ENCODE measurements at regions not wholly inside any gene's neighbourhood (a gene's known extent, or its start where the extent isn't known, plus 50 kb on each side); places are given as distances from the start of the nearest gene placed in this dataset.

GRCh38 chr7:152911922-152912321, 152.4 kb downstream of the ACTR3B start:
- in situ Hi-C loops (cut with HindIII; ENCODE audit: low pct_unique_long_range_greater_than_20kb, low sequenced_read_pairs) (no loop called here), intact Hi-C loops (cut with micrococcal nuclease; ENCODE audit: unreplicated experiment) (no loop called here)
- DNase-seq (ENCODE audit: low read depth, low spot score) (no peak), ATAC-seq (peak; percentile 47; the same call in 1 of the 2 replicates)
- Histone ChIP-seq H3K27me3 (ENCODE audit: control insufficient read depth, insufficient read depth, low read length) (peaks cover 3% of the 10 kb centered on the region; the same call in 1 of the 2 replicates), H3K27ac (ENCODE audit: low read length) (no peak overlapping the region), H3K9me3 (ENCODE audit: control insufficient read depth, insufficient read depth, low read depth, low read length) (no peaks in the 10 kb centered on the region), H3K36me3 (ENCODE audit: control insufficient read depth, insufficient read depth, low read length) (no peaks in the 10 kb centered on the region), H3K4me3 (ENCODE audit: low read depth in 2 of 2, low read length in 2 of 2) (no peak overlapping the region), H3K4me1 (ENCODE audit: control insufficient read depth, insufficient read depth, low read length) (no peaks in the 10 kb centered on the region)
- TF ChIP-seq POLR2AphosphoS5 (IDR thresholded peaks at IDR 0.05; ENCODE audit: low read depth, low read length) (no peak), TCF7L2 (IDR thresholded peaks at IDR 0.05; ENCODE audit: low read depth, low read length) (no peak), CTCF (IDR thresholded peaks at IDR 0.05) (no peak), REST (IDR thresholded peaks at IDR 0.05; ENCODE audit: insufficient read depth in 1 of 2, low read depth in 2 of 2, low read length in 1 of 2) (no peak), SIN3A (IDR thresholded peaks at IDR 0.05; ENCODE audit: borderline replicate concordance, insufficient read depth, low read depth, low read length) (no peak)
- no TSS peak for BruUV-seq (replicated peaks)
- ChIA-PET POLR2A (no interaction called here), CTCF (no interaction called here)

GRCh38 chr7:152912511-152912910, 153.0 kb downstream of the ACTR3B start:
- POLR2A ChIA-PET: no interaction called here
- Histone ChIP-seq H3K27me3 (ENCODE audit: control insufficient read depth, insufficient read depth, low read length) (peaks cover 2% of the 10 kb centered on the region; the same call in 1 of the 2 replicates), H3K36me3 (ENCODE audit: control insufficient read depth, insufficient read depth, low read length) (no peaks in the 10 kb centered on the region), H3K4me1 (ENCODE audit: control insufficient read depth, insufficient read depth, low read length) (no peaks in the 10 kb centered on the region), H3K27ac (ENCODE audit: low read length) (no peak overlapping the region), H3K9me3 (ENCODE audit: control insufficient read depth, insufficient read depth, low read depth, low read length) (no peaks in the 10 kb centered on the region), H3K4me3 (ENCODE audit: low read depth in 2 of 2, low read length in 2 of 2) (no peak overlapping the region)
- CTCF ChIA-PET: no interaction called here
- ATAC-seq: no peak
- in situ Hi-C loops (cut with HindIII; ENCODE audit: low pct_unique_long_range_greater_than_20kb, low sequenced_read_pairs) (no loop called here), intact Hi-C loops (cut with micrococcal nuclease; ENCODE audit: unreplicated experiment) (no loop called here)
- BruUV-seq (replicated peaks): no TSS peak
- DNase-seq (ENCODE audit: low read depth, low spot score): no peak
- no peak for TF ChIP-seq REST (IDR thresholded peaks at IDR 0.05; ENCODE audit: insufficient read depth in 1 of 2, low read depth in 2 of 2, low read length in 1 of 2)
- TF ChIP-seq SIN3A (IDR thresholded peaks at IDR 0.05; ENCODE audit: borderline replicate concordance, insufficient read depth, low read depth, low read length): no peak
- no peak for TF ChIP-seq CTCF (IDR thresholded peaks at IDR 0.05)
- TF ChIP-seq POLR2AphosphoS5 (IDR thresholded peaks at IDR 0.05; ENCODE audit: low read depth, low read length): no peak
- no peak for TF ChIP-seq TCF7L2 (IDR thresholded peaks at IDR 0.05; ENCODE audit: low read depth, low read length)
